H1 (cell line): ENCODE measurements at regions not wholly inside any gene's neighbourhood (a gene's known extent, or its start where the extent isn't known, plus 50 kb on each side); places are given as distances from the start of the nearest gene placed in this dataset.

Source experiments
- CTCF ChIA-PET: fragments of 300-600 bp; sonication (Branson Sonifier 250); formaldehyde crosslinking; loops from one replicate; lab custom pipeline; 2021; ENCODE audit not compliant: partially characterized antibody; lab: Charles Lee
- POLR2A ChIA-PET: fragments of 300-600 bp; sonication (Branson Sonifier 250); formaldehyde crosslinking; loops from one replicate; lab custom pipeline; 2021; ENCODE audit warnings: inconsistent platforms; ENCODE audit not compliant: partially characterized antibody; lab: Charles Lee
- DNase-seq, 2 experiments: peaks; one replicate each; pipeline versions ENCODE4 v3.0.0 to v3.0.0-alpha.2; 2010 to 2022; ENCODE audit warnings: low spot score in 2 of 2, low read depth in 1 of 2, mixed read lengths in 1 of 2
- FAIRE-seq: peaks from 2 replicates; lab custom pipeline; 2011; peaks lifted over from hg19 to GRCh38; lab: Jason Lieb, UNC
- H2AFZ ChIP-seq: 2 replicates; pipeline ENCODE4 v1.8.1; 2012; ENCODE audit warnings: low read length, inconsistent platforms
- H2AK5ac ChIP-seq: 2 replicates; pipeline ENCODE4 v1.6.1; 2013; ENCODE audit warnings: low read depth, low read length
- H2BK120ac ChIP-seq: replicated peaks from 2 replicates; pipeline ENCODE3; 2013; ENCODE audit warnings: low read depth, low read length, inconsistent platforms
- H2BK12ac ChIP-seq: 2 replicates; pipeline ENCODE4 v1.6.1; 2013; ENCODE audit warnings: low read depth, low read length
- H2BK15ac ChIP-seq: 2 replicates; pipeline ENCODE4 v1.6.1; 2013; ENCODE audit warnings: low read length
- H2BK20ac ChIP-seq: 2 replicates; pipeline ENCODE4 v1.6.1; 2013; ENCODE audit warnings: low read length
- H2BK5ac ChIP-seq: 2 replicates; pipeline ENCODE4 v1.6.1; 2013; ENCODE audit warnings: low read depth, low read length
- H3K14ac ChIP-seq: 2 replicates; pipeline ENCODE4 v1.6.1; 2013; ENCODE audit warnings: inconsistent platforms; ENCODE audit not compliant: insufficient read length
- H3K18ac ChIP-seq: 2 replicates; pipeline ENCODE4 v1.6.1; 2013; ENCODE audit warnings: low read length; ENCODE audit errors: extremely low read depth
- H3K23ac ChIP-seq: 2 replicates; pipeline ENCODE4 v1.6.1; 2013; ENCODE audit warnings: inconsistent platforms; ENCODE audit not compliant: insufficient read length
- H3K23me2 ChIP-seq: 2 replicates; pipeline ENCODE4 v1.6.1; 2013; ENCODE audit warnings: low read depth, low read length
- H3K27ac ChIP-seq: 2 replicates; pipeline ENCODE4 v1.6.1; 2011; ENCODE audit warnings: low read depth, low read length, inconsistent platforms
- H3K27me3 ChIP-seq, 4 experiments: replicated peaks in 1 of 4; 1 replicate in 1 of 4; 2 replicates in 3 of 4; pipeline versions ENCODE4 v1.6.1 to v1.8.1; 2011 to 2013; ENCODE audit warnings: low read length in 3 of 4, mild to moderate bottlenecking in 3 of 4, inconsistent platforms in 2 of 4, mixed read lengths in 2 of 4, moderate library complexity in 1 of 4; ENCODE audit not compliant: control insufficient read depth in 3 of 4, insufficient read depth in 3 of 4; ENCODE audit errors: extremely low read depth in 1 of 4
- H3K36me3 ChIP-seq, 4 experiments: 2 replicates each; pipeline versions ENCODE4 v1.6.1 to v1.8.1; 2011 to 2013; ENCODE audit warnings: mild to moderate bottlenecking in 4 of 4, low read length in 3 of 4, moderate library complexity in 2 of 4, control low read depth in 1 of 4, inconsistent platforms in 1 of 4; ENCODE audit not compliant: insufficient read depth in 4 of 4, control insufficient read depth in 2 of 4
- H3K4ac ChIP-seq: replicated peaks from 2 replicates; pipeline ENCODE3; 2013; ENCODE audit warnings: low read length, low read depth, mixed read lengths, inconsistent platforms; ENCODE audit not compliant: insufficient read length
- H3K4me1 ChIP-seq, 4 experiments: replicated peaks in 1 of 4; 1 replicate in 1 of 4; 2 replicates in 3 of 4; pipeline versions ENCODE4 v1.6.1 to v1.8.1; 2011 to 2013; ENCODE audit warnings: low read length in 3 of 4, inconsistent platforms in 2 of 4, mixed read lengths in 1 of 4; ENCODE audit not compliant: insufficient read depth in 4 of 4, control insufficient read depth in 3 of 4
- H3K4me2 ChIP-seq, 2 experiments: 2 replicates each; pipeline versions ENCODE4 v1.6.1 to v1.8.1; 2011 to 2013; ENCODE audit warnings: low read depth in 2 of 2, low read length in 2 of 2, control low read depth in 1 of 2, inconsistent platforms in 1 of 2, mild to moderate bottlenecking in 1 of 2; ENCODE audit not compliant: insufficient read depth in 1 of 2
- H3K4me3 ChIP-seq, 4 experiments: fragments of 200-600, 300-600 bp in 1 of 4; sonication (generic), shearing (Covaris generic), sonication (Bioruptor Twin) in 1 of 4; 2 replicates each; pipeline versions ENCODE4 v1.5.1 to v1.8.1; 2011 to 2016; ENCODE audit warnings: low read length in 4 of 4, low read depth in 3 of 4, control low read depth in 2 of 4, inconsistent platforms in 2 of 4, mild to moderate bottlenecking in 2 of 4, mixed read lengths in 1 of 4, moderate library complexity in 1 of 4; ENCODE audit not compliant: insufficient read depth in 2 of 4; ENCODE audit errors: extremely low read depth in 1 of 4
- H3K56ac ChIP-seq: replicated peaks from 2 replicates; pipeline ENCODE3; 2013; ENCODE audit warnings: low read depth, mild to moderate bottlenecking, mixed read lengths, low read length, inconsistent platforms; ENCODE audit not compliant: insufficient read length
- H3K79me1 ChIP-seq: 2 replicates; pipeline ENCODE4 v1.6.1; 2013; ENCODE audit warnings: low read depth, low read length, control low read depth
- H3K79me2 ChIP-seq, 2 experiments: 2 replicates each; pipeline versions ENCODE4 v1.6.1 to v1.8.1; 2012 to 2013; ENCODE audit warnings: low read length in 2 of 2, mild to moderate bottlenecking in 2 of 2, inconsistent platforms in 1 of 2; ENCODE audit not compliant: insufficient read depth in 2 of 2, control insufficient read depth in 1 of 2
- H3K9ac ChIP-seq, 4 experiments: replicated peaks in 1 of 4; 1 replicate in 1 of 4; 2 replicates in 3 of 4; pipeline versions ENCODE4 v1.6.1 to v1.8.1; 2011 to 2013; ENCODE audit warnings: low read depth in 3 of 4, low read length in 3 of 4, control low read depth in 2 of 4, mild to moderate bottlenecking in 2 of 4, moderate library complexity in 2 of 4, inconsistent platforms in 1 of 4; ENCODE audit errors: extremely low read depth in 1 of 4
- H3K9me3 ChIP-seq, 2 experiments: 2 replicates each; pipeline versions ENCODE4 v1.6.1 to v1.8.1; 2012 to 2013; ENCODE audit warnings: mild to moderate bottlenecking in 2 of 2, moderate library complexity in 2 of 2, control low read depth in 1 of 2, inconsistent platforms in 1 of 2, low read depth in 1 of 2, low read length in 1 of 2, mixed read lengths in 1 of 2; ENCODE audit not compliant: insufficient read depth in 2 of 2
- H4K20me1 ChIP-seq, 2 experiments: replicated peaks in 1 of 2; 2 replicates each; pipeline versions ENCODE3 to v1.8.1; 2011 to 2013; ENCODE audit warnings: inconsistent platforms in 2 of 2, low read length in 2 of 2, mild to moderate bottlenecking in 1 of 2; ENCODE audit not compliant: insufficient read depth in 2 of 2, control insufficient read depth in 1 of 2
- H4K5ac ChIP-seq: 2 replicates; pipeline ENCODE4 v1.6.1; 2013; ENCODE audit warnings: low read length, low read depth, mixed read lengths, inconsistent platforms; ENCODE audit not compliant: insufficient read length
- H4K8ac ChIP-seq: 2 replicates; pipeline ENCODE4 v1.8.0; 2013; ENCODE audit warnings: mild to moderate bottlenecking, moderate library complexity, low read length, inconsistent platforms; ENCODE audit not compliant: insufficient read depth; ENCODE audit errors: extremely low read depth
- H4K91ac ChIP-seq: replicated peaks from 2 replicates; pipeline ENCODE3; 2013; ENCODE audit warnings: low read length, mixed read lengths, inconsistent platforms; ENCODE audit not compliant: insufficient read length
- BACH1 ChIP-seq: IDR thresholded peaks from 2 replicates; pipeline ENCODE4 v1.6.1; 2012; ENCODE audit warnings: low read length, improper control_type of control experiment
- CHD1 ChIP-seq: IDR thresholded peaks from 2 replicates; pipeline ENCODE4 v1.6.1; 2012; ENCODE audit warnings: low read depth, low read length, improper control_type of control experiment
- EZH2 ChIP-seq: fragments of 200-600 bp; sonication (generic); IDR thresholded peaks from 2 replicates; pipeline ENCODE4 v1.7.1; 2012; ENCODE audit warnings: low read depth, mild to moderate bottlenecking, moderate library complexity, low read length, inconsistent platforms; ENCODE audit not compliant: severe bottlenecking
- GABPA ChIP-seq: IDR thresholded peaks from 2 replicates; pipeline ENCODE4 v1.6.1; 2011; ENCODE audit warnings: mild to moderate bottlenecking, low read length, moderate library complexity, borderline replicate concordance; ENCODE audit not compliant: insufficient read depth
- JUND ChIP-seq: IDR thresholded peaks from 2 replicates; pipeline ENCODE4 v1.6.1; 2011; ENCODE audit warnings: mild to moderate bottlenecking, improper control_type of control experiment, low read length
- NANOG ChIP-seq: IDR thresholded peaks from 2 replicates; pipeline ENCODE4 v1.6.1; 2011; ENCODE audit warnings: low read length, low read depth, mild to moderate bottlenecking, inconsistent platforms; ENCODE audit not compliant: insufficient read depth, poor library complexity, severe bottlenecking
- SAP30 ChIP-seq: fragments of 300-600 bp; sonication (generic); IDR thresholded peaks from 2 replicates; pipeline ENCODE4 v1.7.1; 2012; ENCODE audit warnings: low read length, moderate library complexity, mild to moderate bottlenecking, inconsistent platforms; ENCODE audit not compliant: insufficient read depth, insufficient replicate concordance
- TAF1 ChIP-seq: IDR thresholded peaks from 2 replicates; pipeline ENCODE4 v1.6.1; 2011; ENCODE audit warnings: mild to moderate bottlenecking, low read depth, low read length
- TBP ChIP-seq: IDR thresholded peaks from 2 replicates; pipeline ENCODE4 v1.6.1; 2011; ENCODE audit warnings: low read depth, low read length, improper control_type of control experiment
- WGBS, 2 experiments: shearing (Covaris generic) in 1 of 2; methylation state at CpG; one replicate each; pipeline versions ENCODE4 v1.1.6 to v1.1.7; 2013 to 2015; ENCODE audit warnings: low lambda C conversion rate in 2 of 2, mixed read lengths in 2 of 2, inconsistent platforms in 1 of 2, low coverage in 1 of 2, missing lambda C conversion rate in 1 of 2; ENCODE audit not compliant: insufficient replicate concordance in 2 of 2, insufficient coverage in 1 of 2, insufficient read length in 1 of 2; ENCODE audit errors: extremely low coverage in 1 of 2, missing lambda C conversion rate in 1 of 2; 5-methylcytosine and 5-hydroxymethylcytosine counted together
- TF ChIP-seq, protein P1 (sequence below): IDR thresholded peaks from 2 replicates; pipeline ENCODE4 v1.6.1; 2012; ENCODE audit warnings: low read length, inconsistent platforms

DNA sequence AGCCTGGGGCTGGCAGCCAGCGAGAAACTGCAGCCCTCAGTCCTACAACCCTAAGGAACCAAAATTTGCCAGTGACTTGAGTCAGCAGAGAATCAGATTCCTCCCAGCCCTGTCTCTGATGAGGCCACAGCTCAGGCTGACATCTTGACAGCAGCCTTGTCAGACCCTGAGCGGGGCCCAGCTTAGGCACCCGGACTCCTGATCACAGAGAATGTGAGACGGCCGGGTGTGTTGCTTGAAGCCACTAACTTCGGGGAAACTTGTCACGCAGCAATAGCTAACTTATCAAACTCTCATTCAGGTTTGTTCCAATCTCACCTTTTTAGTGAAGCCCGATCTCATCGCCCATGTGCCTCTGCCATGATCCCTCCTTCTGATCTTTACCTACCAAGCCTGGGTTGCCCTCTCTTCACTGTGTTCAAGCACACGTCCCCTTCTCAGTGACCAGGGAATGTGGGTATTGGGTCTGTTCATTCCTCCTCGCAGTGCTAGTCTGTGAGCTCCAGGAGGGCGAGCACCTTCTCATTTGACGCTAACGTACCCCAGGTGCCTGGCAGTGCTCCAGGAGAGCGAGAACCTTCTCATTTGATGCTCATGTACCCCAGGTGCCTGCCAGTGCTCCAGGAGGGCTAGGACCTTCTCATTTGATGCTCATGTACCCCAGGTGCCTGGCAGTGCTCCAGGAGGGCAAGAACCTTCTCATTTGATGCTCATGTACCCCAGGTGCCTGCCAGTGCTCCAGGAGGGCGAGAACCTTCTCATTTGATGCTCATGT, 280.7 kb downstream of the BRD1 start:
- Histone ChIP-seq H2BK5ac (no peak overlapping the region), H4K8ac (no peak overlapping the region; the same call in 1 of the 2 replicates), H3K27ac (no peak overlapping the region), H2AK5ac (no peak overlapping the region), H3K23ac (no peak overlapping the region), H3K27me3 (no peaks in the 10 kb centered on the region; a peak in 2 of 7 replicates), H3K4ac (no peak overlapping the region), H2BK120ac (no peak overlapping the region), H3K9ac (no peak overlapping the region), H3K79me2 (no peaks in the 10 kb centered on the region), H3K56ac (no peak overlapping the region), H3K4me3 (no peak overlapping the region), H3K36me3 (no peaks in the 10 kb centered on the region), H3K9me3 (peaks cover 8 to 14% of the 10 kb centered on the region in 2 experiments; a peak in 3 of 4 replicates), H3K14ac (no peak overlapping the region), H4K91ac (no peak overlapping the region), H2BK12ac (0 out of 2 replicates have a peak overlapping the region, but pooled peaks have one; percentile 78), H4K5ac (no peak overlapping the region), H3K4me2 (no peak overlapping the region), H3K18ac (no peak overlapping the region), H3K23me2 (no peaks in the 10 kb centered on the region), H3K4me1 (peaks cover 0 to 5% (median 3%) of the 10 kb centered on the region in 4 experiments; a peak in 5 of 7 replicates), H2BK15ac (peak overlapping the region; percentile 81; the same call in 1 of the 2 replicates), H3K79me1 (no peaks in the 10 kb centered on the region), H4K20me1 (no peaks in the 10 kb centered on the region), H2BK20ac (peak overlapping the region; percentile 72; the same call in 1 of the 2 replicates), H2AFZ (no peak overlapping the region)
- DNase-seq (no peak), FAIRE-seq (no peak)
- 93% methylated on average over 16 of the region's 16 CpGs; no CpG with 5 or more reads in 1 of the 2 experiments for WGBS, 2 experiments
- ChIA-PET POLR2A (no interaction called here), CTCF (interaction anchor here (0.9 to 1.4 kb wide), 3 partner anchors 40 to 113 kb away, joined by 3 to 5 read pairs (median 3); no protein-coding TSS in a partner anchor)
- TF ChIP-seq GABPA, result no peak
- TF ChIP-seq, protein P1, sequence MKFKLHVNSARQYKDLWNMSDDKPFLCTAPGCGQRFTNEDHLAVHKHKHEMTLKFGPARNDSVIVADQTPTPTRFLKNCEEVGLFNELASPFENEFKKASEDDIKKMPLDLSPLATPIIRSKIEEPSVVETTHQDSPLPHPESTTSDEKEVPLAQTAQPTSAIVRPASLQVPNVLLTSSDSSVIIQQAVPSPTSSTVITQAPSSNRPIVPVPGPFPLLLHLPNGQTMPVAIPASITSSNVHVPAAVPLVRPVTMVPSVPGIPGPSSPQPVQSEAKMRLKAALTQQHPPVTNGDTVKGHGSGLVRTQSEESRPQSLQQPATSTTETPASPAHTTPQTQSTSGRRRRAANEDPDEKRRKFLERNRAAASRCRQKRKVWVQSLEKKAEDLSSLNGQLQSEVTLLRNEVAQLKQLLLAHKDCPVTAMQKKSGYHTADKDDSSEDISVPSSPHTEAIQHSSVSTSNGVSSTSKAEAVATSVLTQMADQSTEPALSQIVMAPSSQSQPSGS, result no peak
- no peak for TF ChIP-seq TAF1
- no peak for TF ChIP-seq SAP30
- TF ChIP-seq NANOG, result no peak
- TF ChIP-seq JUND, result no peak
- no peak for TF ChIP-seq TBP
- TF ChIP-seq EZH2, result no peak
- TF ChIP-seq BACH1, result no peak
- TF ChIP-seq CHD1, result no peak
